Small intestine (tissue), 7 donors: ENCODE measurements at regions not wholly inside any gene's neighbourhood (a gene's known extent, or its start where the extent isn't known, plus 50 kb on each side); places are given as distances from the start of the nearest gene placed in this dataset.

Experiments
- DNase-seq, 2 donors: peaks; one replicate each; pipeline versions ENCODE4 v3.0.0 to v3.0.0-alpha.2; 2013
- FAIRE-seq: peaks from 2 replicates; lab custom pipeline; 2012; peaks lifted over from hg19 to GRCh38; lab: Jason Lieb, UNC
- H3K27ac ChIP-seq, 3 donors: one replicate each; pipeline ENCODE4 v1.5.1; 2013; ENCODE audit warnings: low read length in 2 of 3, mild to moderate bottlenecking in 2 of 3, control low read depth in 1 of 3, inconsistent platforms in 1 of 3, low read depth in 1 of 3, moderate library complexity in 1 of 3
- H3K27me3 ChIP-seq, 3 donors: one replicate each; pipeline ENCODE4 v1.6.1; 2013; ENCODE audit warnings: low read length in 3 of 3, inconsistent platforms in 1 of 3; ENCODE audit not compliant: control insufficient read depth in 3 of 3, insufficient read depth in 3 of 3
- H3K36me3 ChIP-seq, 3 donors: one replicate each; pipeline ENCODE4 v1.6.1; 2013; ENCODE audit warnings: low read length in 3 of 3, inconsistent platforms in 1 of 3, low read depth in 1 of 3, mild to moderate bottlenecking in 1 of 3, moderate library complexity in 1 of 3; ENCODE audit not compliant: control insufficient read depth in 3 of 3, insufficient read depth in 2 of 3
- H3K4me1 ChIP-seq, 3 donors: one replicate each; pipeline ENCODE4 v1.6.1; 2013; ENCODE audit warnings: low read length in 2 of 3, inconsistent platforms in 1 of 3, low read depth in 1 of 3, mild to moderate bottlenecking in 1 of 3, moderate library complexity in 1 of 3; ENCODE audit not compliant: control insufficient read depth in 3 of 3, insufficient read depth in 2 of 3
- H3K4me3 ChIP-seq, 3 donors: one replicate each; pipeline ENCODE4 v1.5.1; 2013; ENCODE audit warnings: low read length in 3 of 3, control low read depth in 1 of 3, inconsistent platforms in 1 of 3, low read depth in 1 of 3, mild to moderate bottlenecking in 1 of 3, moderate library complexity in 1 of 3
- H3K9me3 ChIP-seq, 2 donors: one replicate each; pipeline ENCODE4 v1.6.1; 2013; ENCODE audit warnings: low read depth in 1 of 2, low read length in 1 of 2; ENCODE audit not compliant: control insufficient read depth in 2 of 2, insufficient read depth in 1 of 2
- WGBS, 3 donors: extraction: QIAGEN DNeasy Blood & Tissue Kit; methylation state at CpG; one replicate each; pipeline ENCODE4 v1.1.7; 2013; 5-methylcytosine and 5-hydroxymethylcytosine counted together
- donor health status: healthy with polysubstance abuse.
- donor health status: control.
- donor health status: control.
- donor health status: Bipolar disorder and iron deficiency.
- donor health status: healthy.

DNA sequence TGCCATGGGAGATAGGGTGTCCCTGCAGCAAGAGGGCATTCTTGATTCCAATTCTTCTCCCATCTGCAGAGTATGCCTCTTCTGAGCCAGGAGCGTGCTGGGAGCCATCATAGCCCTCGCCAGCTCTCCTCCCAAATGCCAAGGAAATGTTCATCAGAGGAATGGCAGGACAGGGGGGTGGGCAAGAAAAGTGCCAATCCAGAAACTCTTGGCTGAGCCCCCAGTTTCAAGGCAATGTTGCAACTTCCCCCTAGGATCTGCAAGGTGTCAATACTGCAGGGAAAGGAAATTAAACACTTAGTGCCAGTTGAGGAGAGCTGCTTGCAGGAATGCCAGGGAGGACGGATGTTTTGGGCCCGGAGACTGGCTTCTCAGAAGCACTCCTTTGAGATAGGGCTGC is 94.8 kb upstream of the PRDM11 start:
- H3K27ac ChIP-seq, result no peak overlapping the region
- H3K36me3 ChIP-seq, result no peaks in the 10 kb centered on the region
- WGBS, 3 donors, result 85 to 97% (median 92%) methylated on average over 4 of the region's 4 CpGs
- DNase-seq (no peak), FAIRE-seq (no peak)
- peaks cover 0 to 4% (median 0%) of the 10 kb centered on the region in 3 donors for H3K27me3 ChIP-seq
- no peaks in the 10 kb centered on the region for H3K9me3 ChIP-seq
- peaks cover 0 to 2% (median 0%) of the 10 kb centered on the region in 3 donors for H3K4me1 ChIP-seq
- no peak overlapping the region for H3K4me3 ChIP-seq

DNA sequence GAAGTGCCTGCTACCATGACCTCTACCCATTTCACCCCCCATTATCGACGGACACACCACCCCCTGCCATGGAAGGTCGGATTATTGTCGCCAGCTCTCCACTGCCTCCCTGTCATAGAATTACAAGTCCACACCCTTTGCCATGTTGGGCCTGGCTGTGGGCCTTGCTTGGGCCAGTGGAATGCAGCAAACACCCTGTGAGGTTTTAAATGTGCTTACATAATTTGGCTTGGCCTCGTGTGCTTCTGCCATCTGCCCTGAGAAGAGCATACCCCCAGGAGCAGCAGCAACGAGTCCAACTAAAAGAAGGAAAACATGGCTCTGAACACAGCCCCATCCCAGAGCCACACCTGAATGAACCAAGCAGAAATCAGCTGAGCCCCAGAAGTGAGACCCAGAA is 94.1 kb upstream of the PRDM11 start:
- Histone ChIP-seq H3K4me1 (peaks cover 0 to 2% (median 0%) of the 10 kb centered on the region in 3 donors), H3K27me3 (peaks cover 0 to 4% (median 0%) of the 10 kb centered on the region in 3 donors), H3K36me3 (no peaks in the 10 kb centered on the region), H3K9me3 (no peaks in the 10 kb centered on the region), H3K27ac (no peak overlapping the region), H3K4me3 (no peak overlapping the region)
- FAIRE-seq (no peak), DNase-seq (no peak)
- 79 to 84% (median 81%) methylated on average over 6 of the region's 6 CpGs for WGBS, 3 donors

DNA sequence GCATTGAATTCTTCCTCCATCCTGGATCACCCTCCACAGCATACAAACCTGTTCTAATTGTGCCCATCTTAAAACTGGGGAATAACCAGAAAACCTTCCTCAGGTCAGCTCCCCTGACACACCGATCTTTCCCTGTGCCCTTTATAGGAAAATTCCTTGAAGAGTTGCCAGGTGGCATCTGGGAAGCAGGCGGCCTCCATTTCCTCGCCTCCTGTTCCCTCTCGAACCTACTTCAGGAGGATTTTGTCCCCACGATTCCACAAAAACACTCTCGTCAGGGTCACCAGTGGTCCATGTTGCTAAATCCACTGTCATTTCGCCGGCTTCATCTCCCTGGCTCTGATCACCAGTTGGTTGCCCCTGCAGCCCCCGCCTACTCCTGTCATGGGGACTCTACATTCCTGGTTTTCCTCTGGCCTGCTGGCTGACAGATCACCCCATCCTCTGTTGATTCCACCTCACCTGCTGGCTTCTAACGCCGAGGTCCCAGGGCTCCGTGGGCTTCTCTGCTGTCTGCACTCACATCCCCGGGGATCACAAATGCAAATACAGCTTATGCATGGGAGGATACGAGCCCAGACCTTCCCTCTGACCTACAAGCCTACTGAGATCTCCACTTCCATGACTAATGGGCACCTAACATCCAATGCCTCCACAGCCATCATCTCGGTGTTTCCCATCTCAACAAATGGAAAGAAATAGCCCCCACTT is 92.5 kb upstream of the PRDM11 start:
- 79 to 87% (median 83%) methylated on average over 15 of the region's 15 CpGs for WGBS, 3 donors
- no peak overlapping the region for H3K27ac ChIP-seq

DNA sequence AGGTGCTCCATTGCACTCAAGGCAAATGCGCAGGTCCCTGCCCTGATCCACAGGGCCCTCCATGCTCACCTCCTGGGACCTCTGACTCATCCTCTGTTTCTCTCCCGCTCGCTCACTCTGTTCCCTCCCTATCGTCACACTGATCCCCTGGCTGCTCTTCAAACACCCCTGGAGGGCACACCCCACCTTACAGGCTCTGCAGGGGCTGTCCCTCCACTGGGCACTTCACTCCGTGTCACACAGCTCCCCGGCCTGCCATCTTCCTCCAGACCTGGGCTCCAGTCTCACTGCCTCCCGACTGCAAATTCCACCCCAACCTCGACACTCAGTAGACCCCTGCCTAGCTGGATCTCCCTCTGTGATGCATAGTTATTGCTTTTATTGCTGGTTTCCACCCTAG is 91.5 kb upstream of the PRDM11 start:
- H3K36me3 ChIP-seq, result no peaks in the 10 kb centered on the region
- no peak overlapping the region for H3K4me3 ChIP-seq
- no peaks in the 10 kb centered on the region for H3K4me1 ChIP-seq
- H3K27ac ChIP-seq, result no peak overlapping the region
- no peak for FAIRE-seq
- no peak for DNase-seq
- H3K9me3 ChIP-seq, result no peaks in the 10 kb centered on the region
- WGBS, 3 donors, result 83 to 86% (median 85%) methylated on average over 8 of the region's 8 CpGs
- H3K27me3 ChIP-seq, result peaks cover 0 to 4% (median 0%) of the 10 kb centered on the region in 3 donors

More for the DNA sequence above, 92.5 kb upstream of the PRDM11 start:
- DNase-seq (no peak), FAIRE-seq (no peak)
- Histone ChIP-seq H3K36me3 (no peaks in the 10 kb centered on the region), H3K4me1 (peaks cover 0 to 2% (median 0%) of the 10 kb centered on the region in 3 donors), H3K4me3 (no peak overlapping the region), H3K27me3 (peaks cover 0 to 4% (median 0%) of the 10 kb centered on the region in 3 donors), H3K9me3 (no peaks in the 10 kb centered on the region)

DNA sequence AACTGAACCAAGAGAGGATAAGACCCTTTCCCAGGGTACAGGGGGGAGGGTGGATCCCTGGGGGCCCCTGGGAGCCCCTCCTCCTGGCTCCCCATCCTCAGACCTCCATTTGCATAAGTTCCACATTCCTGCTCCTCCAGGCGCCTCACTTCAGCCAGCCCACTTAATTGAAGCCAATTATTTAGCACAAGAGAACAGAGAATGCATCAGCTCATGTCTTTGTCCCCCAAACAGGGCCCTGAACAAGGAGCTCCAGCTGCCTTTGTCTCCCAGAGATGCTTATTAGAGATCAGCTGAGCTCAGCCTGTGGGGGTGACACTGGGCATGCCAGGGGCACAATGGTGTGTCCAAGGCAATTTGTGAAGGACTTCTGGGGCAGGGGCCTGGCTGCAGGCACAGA is 89.9 kb upstream of the PRDM11 start:
- H3K4me1 ChIP-seq, result no peaks in the 10 kb centered on the region
- H3K27me3 ChIP-seq, result no peaks in the 10 kb centered on the region
- 78 to 92% (median 90%) methylated on average over 1 of the region's 1 CpG for WGBS, 3 donors
- no peak overlapping the region for H3K27ac ChIP-seq
- DNase-seq (no peak), FAIRE-seq (no peak)
- no peaks in the 10 kb centered on the region for H3K36me3 ChIP-seq
- no peak overlapping the region for H3K4me3 ChIP-seq
- no peaks in the 10 kb centered on the region for H3K9me3 ChIP-seq

DNA sequence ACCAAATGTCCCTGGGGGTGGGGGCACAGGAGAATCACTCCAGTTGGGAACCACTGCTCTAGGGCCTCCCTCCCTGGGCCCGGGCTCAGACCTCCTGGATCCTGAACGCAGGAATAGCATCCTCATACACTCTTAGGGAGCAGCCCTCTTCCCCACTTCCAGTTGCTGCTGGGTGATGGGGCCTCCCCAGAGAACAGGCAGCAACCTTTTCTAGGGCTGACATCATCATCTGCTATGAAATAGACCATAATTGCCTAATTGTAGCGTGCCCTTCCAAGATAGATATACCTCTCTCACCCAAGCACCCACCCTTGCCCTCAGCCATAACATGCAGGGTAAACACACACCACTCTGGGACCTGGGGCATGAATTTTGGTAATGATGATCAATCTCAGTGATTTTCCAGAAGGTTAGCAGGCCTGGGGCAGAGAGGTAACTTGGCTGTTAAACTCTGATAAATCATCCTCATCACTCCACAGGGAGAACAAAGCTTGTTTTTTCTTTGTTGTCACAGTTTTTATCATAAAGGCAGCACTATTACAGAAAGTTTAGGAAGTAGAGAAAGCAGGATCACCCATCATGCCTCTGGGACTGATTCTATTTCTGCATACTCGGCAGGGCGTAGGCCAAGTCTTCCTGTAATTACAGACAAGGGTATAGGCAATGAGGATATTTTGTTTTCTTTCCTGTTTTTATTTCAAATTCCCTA is 88.3 kb upstream of the PRDM11 start:
- no peak overlapping the region for H3K27ac ChIP-seq
- H3K27me3 ChIP-seq, result no peaks in the 10 kb centered on the region
- DNase-seq (no peak), FAIRE-seq (no peak)
- no peak overlapping the region for H3K4me3 ChIP-seq
- H3K9me3 ChIP-seq, result no peaks in the 10 kb centered on the region
- no peaks in the 10 kb centered on the region for H3K36me3 ChIP-seq
- H3K4me1 ChIP-seq, result no peaks in the 10 kb centered on the region
- 80 to 88% (median 83%) methylated on average over 5 of the region's 5 CpGs for WGBS, 3 donors

DNA sequence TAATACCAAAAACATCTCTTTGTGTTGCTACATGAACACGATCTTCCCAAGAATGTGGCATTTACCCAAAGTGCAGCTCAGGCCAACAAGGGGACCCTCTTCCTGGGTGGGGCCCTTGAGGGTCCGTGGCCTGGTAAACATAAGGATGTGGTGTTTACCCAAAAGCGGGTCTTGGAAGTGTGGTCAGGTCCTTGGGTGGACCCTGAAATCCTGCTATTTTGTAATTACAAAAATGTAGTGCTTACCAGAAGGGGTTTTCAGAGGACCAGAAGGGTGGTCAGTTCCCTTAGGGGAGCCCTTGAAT is 87.8 kb upstream of the PRDM11 start:
- H3K27ac ChIP-seq, result no peak overlapping the region
- no peaks in the 10 kb centered on the region for H3K9me3 ChIP-seq
- H3K4me3 ChIP-seq, result no peak overlapping the region
- no peaks in the 10 kb centered on the region for H3K36me3 ChIP-seq
- no peak for FAIRE-seq
- H3K4me1 ChIP-seq, result no peaks in the 10 kb centered on the region
- 61 to 86% (median 74%) methylated on average over 3 of the region's 3 CpGs for WGBS, 3 donors
- no peak for DNase-seq
- H3K27me3 ChIP-seq, result no peaks in the 10 kb centered on the region

DNA sequence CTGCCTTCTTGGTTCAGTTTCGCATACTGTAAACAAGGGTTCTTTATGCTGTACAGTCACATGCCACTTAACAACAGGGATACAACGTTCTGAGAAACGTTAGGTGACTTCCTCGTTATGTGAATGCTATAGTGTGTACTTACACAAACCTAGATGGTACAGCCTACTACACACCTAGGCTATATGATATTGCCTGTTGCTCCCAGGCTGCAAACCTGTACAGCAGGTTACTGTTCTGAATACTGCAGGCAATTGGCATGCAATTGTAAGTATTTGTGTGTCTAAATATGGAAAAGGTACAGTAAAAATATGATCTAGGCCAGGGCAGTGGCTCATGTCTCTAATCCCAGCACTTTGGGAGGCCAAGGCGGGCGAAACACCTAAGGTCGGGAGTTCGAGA is 85.7 kb upstream of the PRDM11 start:
- H3K4me1 ChIP-seq, result no peaks in the 10 kb centered on the region
- no peak for DNase-seq
- H3K36me3 ChIP-seq, result no peaks in the 10 kb centered on the region
- H3K27ac ChIP-seq, result no peak overlapping the region
- peaks cover 0 to 4% of the 10 kb centered on the region in 2 donors for H3K9me3 ChIP-seq
- no peak for FAIRE-seq
- H3K27me3 ChIP-seq, result no peaks in the 10 kb centered on the region
- no peak overlapping the region for H3K4me3 ChIP-seq
- 67 to 75% (median 71%) methylated on average over 8 of the region's 8 CpGs for WGBS, 3 donors
